ENCODE measurements at regions not wholly inside any gene's neighbourhood (a gene's known extent, or its start where the extent isn't known, plus 50 kb on each side); places are given as distances from the start of the nearest gene placed in this dataset.

DNA sequence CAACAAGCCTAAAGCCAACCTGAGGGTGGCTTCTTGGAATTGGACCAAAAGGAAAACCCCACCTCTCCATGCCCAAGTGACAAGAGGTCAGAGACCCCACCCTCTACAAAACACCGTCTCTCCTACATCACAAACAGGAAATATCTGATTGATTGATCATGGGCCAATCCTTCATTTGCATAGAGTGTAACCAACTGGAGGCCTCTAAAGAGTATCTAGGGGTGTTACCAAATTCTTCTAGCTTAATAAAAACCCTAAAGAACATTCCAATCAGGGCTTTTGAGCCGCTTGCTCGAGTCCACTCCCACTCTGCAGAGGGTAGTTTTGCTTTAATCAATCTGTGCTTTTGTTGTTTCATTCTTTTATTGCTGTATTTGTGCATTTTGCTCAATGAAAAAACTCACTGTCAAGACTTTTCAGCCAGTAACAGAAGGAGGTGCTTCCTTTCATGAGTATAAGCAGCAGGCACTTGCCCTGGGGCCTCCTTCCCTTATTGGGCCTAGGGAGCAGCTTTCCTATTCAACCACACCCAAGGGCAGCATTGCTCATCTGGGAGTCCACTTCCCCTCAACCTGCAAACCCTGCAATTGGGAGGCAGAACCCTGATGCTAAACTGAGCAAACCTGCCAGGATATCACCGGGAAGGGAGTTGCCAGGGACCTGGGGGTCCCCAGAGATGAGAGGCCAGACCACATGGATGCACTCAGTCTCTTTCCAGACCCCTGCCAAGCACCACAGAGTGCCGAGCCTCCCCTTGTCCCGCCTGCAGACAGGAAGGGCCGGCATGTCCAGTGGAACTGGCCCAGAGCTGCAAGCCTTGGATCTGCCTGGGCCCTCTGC lies 154.3 kb upstream of the VSTM2B start:
- Histone ChIP-seq H3K36me3 (no peaks in the 10 kb centered on the region), H3K27ac (no peak overlapping the region), H3K4me3 (no peak overlapping the region), H3K9me3 (no peaks in the 10 kb centered on the region), H3K27me3 (no peaks in the 10 kb centered on the region), H3K4me1 (no peaks in the 10 kb centered on the region)
- in situ Hi-C loops (cut with MboI; ENCODE audit: low pct_ligation_motif_present in 1 of 4, low pct_unique_long_range_greater_than_20kb in 1 of 4, low sequenced_read_pairs in 3 of 4) (no loop called here), intact Hi-C loops (cut with DNase I; ENCODE audit: low total_unique reads) (no loop called here)
- no peak for DNase-seq
- 50 to 53% methylated on average over 2 to 7 of the region's 7 CpGs for WGBS, 2 donors (ENCODE audit: low coverage in 1 of 2)
- TF ChIP-seq, protein P1, sequence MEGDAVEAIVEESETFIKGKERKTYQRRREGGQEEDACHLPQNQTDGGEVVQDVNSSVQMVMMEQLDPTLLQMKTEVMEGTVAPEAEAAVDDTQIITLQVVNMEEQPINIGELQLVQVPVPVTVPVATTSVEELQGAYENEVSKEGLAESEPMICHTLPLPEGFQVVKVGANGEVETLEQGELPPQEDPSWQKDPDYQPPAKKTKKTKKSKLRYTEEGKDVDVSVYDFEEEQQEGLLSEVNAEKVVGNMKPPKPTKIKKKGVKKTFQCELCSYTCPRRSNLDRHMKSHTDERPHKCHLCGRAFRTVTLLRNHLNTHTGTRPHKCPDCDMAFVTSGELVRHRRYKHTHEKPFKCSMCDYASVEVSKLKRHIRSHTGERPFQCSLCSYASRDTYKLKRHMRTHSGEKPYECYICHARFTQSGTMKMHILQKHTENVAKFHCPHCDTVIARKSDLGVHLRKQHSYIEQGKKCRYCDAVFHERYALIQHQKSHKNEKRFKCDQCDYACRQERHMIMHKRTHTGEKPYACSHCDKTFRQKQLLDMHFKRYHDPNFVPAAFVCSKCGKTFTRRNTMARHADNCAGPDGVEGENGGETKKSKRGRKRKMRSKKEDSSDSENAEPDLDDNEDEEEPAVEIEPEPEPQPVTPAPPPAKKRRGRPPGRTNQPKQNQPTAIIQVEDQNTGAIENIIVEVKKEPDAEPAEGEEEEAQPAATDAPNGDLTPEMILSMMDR (IDR thresholded peaks at IDR 0.05), result no peak
- TF ChIP-seq POLR2A (IDR thresholded peaks at IDR 0.05) (no peak), POLR2AphosphoS5 (IDR thresholded peaks at IDR 0.05) (no peak), EP300 (IDR thresholded peaks at IDR 0.05; ENCODE audit: low read depth) (no peak)

DNA sequence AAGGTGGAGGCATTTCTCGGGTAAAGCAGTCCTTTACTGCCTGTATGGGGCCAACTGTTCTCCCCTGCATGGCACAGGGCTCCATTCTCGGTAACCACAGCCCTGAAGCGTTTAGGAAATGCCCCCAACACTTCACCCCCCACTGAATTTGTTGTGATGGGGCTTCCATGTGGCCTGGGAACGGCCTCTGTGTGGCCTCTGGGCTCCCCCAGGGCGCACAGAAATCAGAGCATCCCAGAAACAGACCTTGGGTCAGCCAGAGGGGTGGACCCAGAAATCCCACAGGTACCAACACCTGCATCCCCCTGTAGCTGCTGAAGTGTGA lies 153.7 kb upstream of the VSTM2B start:
- Histone ChIP-seq H3K27me3 (no peaks in the 10 kb centered on the region), H3K36me3 (no peaks in the 10 kb centered on the region), H3K9me3 (no peaks in the 10 kb centered on the region), H3K4me3 (no peak overlapping the region), H3K27ac (no peak overlapping the region), H3K4me1 (no peaks in the 10 kb centered on the region)
- TF ChIP-seq POLR2AphosphoS5 (IDR thresholded peaks at IDR 0.05), result no peak
- TF ChIP-seq, protein P1 (IDR thresholded peaks at IDR 0.05), result no peak
- no peak for TF ChIP-seq EP300 (IDR thresholded peaks at IDR 0.05; ENCODE audit: low read depth)
- DNase-seq, result no peak
- in situ Hi-C loops (cut with MboI; ENCODE audit: low pct_ligation_motif_present in 1 of 4, low pct_unique_long_range_greater_than_20kb in 1 of 4, low sequenced_read_pairs in 3 of 4) (no loop called here), intact Hi-C loops (cut with DNase I; ENCODE audit: low total_unique reads) (no loop called here)
- WGBS, 2 donors (ENCODE audit: low coverage in 1 of 2), result 54% methylated on average over 5 of the region's 5 CpGs; no CpG with 5 or more reads in 1 of the 2 donors

DNA sequence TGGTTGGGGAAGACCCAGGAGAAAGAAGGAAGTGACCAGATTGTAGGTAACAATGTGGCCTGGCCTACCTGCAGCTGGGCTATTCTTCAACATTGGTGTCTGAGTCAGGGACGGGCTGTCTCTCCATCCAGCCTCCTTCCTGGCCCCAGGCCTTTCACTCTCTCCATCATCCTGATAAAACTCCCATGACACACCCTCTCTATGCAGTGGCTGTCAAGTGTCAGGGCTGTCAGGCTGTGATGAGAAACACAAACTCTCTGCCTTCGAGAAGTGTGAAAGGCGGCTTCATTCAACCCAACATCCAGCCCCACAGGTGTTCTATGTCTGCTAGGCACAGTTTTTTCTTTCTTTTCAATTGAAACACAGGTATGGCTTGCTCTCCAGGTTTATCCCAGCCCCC lies 153.3 kb upstream of the VSTM2B start:
- in situ Hi-C loops (cut with MboI; ENCODE audit: low pct_ligation_motif_present in 1 of 4, low pct_unique_long_range_greater_than_20kb in 1 of 4, low sequenced_read_pairs in 3 of 4), result no loop called here
- Histone ChIP-seq H3K27me3 (no peaks in the 10 kb centered on the region), H3K36me3 (no peaks in the 10 kb centered on the region), H3K9me3 (no peaks in the 10 kb centered on the region), H3K27ac (no peak overlapping the region), H3K4me1 (no peaks in the 10 kb centered on the region), H3K4me3 (no peak overlapping the region)
- TF ChIP-seq EP300 (IDR thresholded peaks at IDR 0.05; ENCODE audit: low read depth) (no peak), POLR2A (IDR thresholded peaks at IDR 0.05) (no peak), POLR2AphosphoS5 (IDR thresholded peaks at IDR 0.05) (no peak)
- TF ChIP-seq, protein P1 (IDR thresholded peaks at IDR 0.05), result no peak
- intact Hi-C loops (cut with DNase I; ENCODE audit: low total_unique reads), result no loop called here
- no peak for DNase-seq
- WGBS, 2 donors (ENCODE audit: low coverage in 1 of 2), result 71 to 75% methylated on average over 1 to 3 of the region's 3 CpGs

DNA sequence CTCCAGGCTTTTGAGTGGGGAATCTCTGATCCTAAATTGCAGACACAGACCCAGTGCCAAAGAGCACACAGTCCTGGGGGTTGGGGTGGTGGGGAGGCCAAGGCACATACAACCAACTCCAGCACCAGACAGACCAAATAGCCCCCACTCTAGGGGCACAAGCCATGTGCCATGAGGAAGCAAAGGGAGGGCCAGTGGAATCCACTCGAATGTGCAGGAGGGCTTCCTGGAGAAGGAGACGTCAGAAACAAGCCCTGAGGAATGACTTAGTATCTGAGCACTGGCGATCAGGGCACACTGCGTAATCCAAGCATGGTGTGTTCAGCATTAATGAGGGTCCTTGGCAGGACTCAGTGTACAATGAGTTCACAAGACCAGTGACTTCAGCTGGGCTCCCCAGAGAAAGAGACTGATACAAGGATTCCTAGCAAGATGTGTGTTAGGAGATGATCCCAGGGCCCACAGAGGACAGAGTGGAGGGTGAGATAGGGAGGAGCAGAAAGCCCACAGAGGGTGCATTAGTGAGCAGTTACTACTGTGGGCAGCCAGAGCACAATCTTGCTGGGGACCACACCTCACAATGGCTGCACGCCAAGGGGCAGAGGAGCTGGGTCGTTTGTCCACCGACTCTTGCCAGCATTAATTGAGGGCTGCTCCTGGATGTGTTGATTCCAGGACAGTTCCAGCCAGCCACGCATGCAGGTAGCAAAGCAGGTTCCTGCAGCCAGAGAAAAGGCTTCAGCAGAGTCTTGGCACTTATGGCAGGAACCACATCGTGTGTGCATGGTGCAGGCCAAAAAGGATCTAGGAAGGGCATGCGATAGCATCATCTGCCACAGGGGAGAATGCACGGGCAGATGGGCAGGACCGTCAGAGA lies 152.6 kb upstream of the VSTM2B start:
- Histone ChIP-seq H3K27me3 (no peaks in the 10 kb centered on the region), H3K36me3 (no peaks in the 10 kb centered on the region), H3K27ac (no peak overlapping the region), H3K4me3 (no peak overlapping the region), H3K4me1 (no peaks in the 10 kb centered on the region), H3K9me3 (no peaks in the 10 kb centered on the region)
- intact Hi-C loops (cut with DNase I; ENCODE audit: low total_unique reads) (no loop called here), in situ Hi-C loops (cut with MboI; ENCODE audit: low pct_ligation_motif_present in 1 of 4, low pct_unique_long_range_greater_than_20kb in 1 of 4, low sequenced_read_pairs in 3 of 4) (no loop called here)
- TF ChIP-seq POLR2A (IDR thresholded peaks at IDR 0.05) (no peak), EP300 (IDR thresholded peaks at IDR 0.05; ENCODE audit: low read depth) (no peak), POLR2AphosphoS5 (IDR thresholded peaks at IDR 0.05) (no peak)
- TF ChIP-seq, protein P1 (IDR thresholded peaks at IDR 0.05), result no peak
- 75% methylated on average over 12 of the region's 12 CpGs; no CpG with 5 or more reads in 1 of the 2 donors for WGBS, 2 donors (ENCODE audit: low coverage in 1 of 2)
- DNase-seq, result no peak
